Astrocyte of the hippocampus (primary cell): ENCODE measurements at regions not wholly inside any gene's neighbourhood (a gene's known extent, or its start where the extent isn't known, plus 50 kb on each side); places are given as distances from the start of the nearest gene placed in this dataset.

ENCODE experiments used
- DNase-seq: peaks from one replicate; pipeline ENCODE4 v3.0.0; 2011; ENCODE audit warnings: low read depth, low spot score

DNA sequence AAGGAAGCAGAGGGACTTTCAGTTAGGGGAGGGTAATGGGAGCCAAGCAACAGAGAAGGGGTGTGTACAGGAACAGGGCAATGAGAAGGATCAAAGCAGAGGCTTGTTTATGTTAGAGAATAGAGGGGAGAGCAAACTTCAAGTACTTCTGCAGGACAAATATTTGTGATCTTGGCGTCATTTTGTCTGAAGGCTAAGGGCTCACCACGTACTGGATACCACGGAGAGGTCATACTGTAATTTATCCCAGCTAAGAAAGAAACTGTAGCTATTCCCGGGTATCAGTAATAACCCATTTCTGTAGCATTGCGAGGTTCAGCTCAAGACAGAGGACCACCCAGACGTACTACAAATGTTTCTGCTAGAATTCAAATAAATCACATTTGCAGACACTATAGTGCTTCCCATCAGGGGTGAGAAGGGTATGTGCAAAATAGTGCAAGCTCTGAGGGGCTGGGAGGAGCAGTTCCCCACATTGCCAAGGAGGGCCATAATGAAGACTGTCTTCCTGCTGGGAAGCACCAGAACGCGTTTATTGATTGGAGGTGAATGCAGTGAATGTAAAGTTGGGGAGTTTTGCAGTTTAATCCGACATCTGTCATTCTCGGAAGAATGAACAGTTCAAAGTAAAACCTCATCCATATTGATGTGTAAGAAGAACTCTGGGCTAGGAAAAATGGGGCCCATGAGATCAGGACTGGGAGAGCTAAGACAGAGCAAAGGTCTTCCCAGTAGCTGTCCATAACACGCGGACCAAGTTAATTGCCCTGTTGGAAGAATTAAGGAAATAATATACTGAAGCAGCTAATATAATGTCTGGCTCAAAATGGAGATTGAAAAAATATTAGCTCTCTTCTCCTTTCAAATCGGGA is 136.9 kb downstream of the RWDD3 start:
- DNase-seq = no peak

DNA sequence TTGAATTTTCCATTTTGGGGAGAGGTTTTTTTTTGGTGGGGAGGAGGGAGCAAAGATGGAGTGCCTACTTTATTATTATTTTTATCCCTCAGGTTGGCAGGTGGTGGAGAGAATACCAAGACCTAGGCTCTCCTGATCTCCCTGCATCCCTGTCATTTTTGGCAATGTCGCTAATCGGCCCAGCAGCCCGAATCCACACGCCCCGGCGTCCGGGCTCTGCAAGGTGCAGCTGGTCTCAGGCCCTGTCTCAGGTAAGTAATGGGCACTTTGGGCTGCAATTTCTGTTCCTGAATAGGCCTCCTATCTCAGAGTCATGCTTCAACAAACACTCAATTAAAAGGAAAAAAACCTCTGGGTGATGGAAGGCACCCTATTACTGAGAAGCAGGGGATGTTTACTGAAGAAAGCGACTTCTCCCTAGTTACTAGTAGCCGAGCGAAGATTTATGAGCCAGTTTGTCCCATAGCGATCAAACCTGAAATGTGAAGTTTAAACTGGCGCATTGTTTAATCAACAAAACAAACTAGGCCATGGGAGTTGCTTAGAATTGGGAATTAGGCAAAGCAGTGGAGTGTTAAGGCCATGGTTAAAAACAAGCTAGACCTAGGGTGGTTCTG is 137.8 kb downstream of the RWDD3 start:
- DNase-seq = no peak

DNA sequence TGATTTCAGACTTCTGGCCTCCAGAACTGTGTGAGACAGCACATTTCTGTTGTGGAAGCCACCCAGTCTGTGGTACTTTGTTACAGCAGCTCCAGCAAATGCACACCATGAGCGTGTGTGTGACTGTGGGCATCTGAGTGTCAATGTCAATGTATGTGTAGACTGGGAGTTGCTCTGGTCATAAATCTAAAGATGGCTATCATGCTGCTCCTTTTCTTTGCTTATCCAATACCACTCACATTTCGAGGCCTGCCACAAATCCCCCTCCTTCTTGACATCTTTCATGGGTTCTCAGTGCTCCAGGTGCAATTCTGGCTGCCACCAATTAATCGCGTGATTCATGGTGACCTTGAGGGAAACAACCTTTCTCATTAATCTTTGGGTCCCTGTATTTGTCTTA is 141.2 kb downstream of the RWDD3 start:
- DNase-seq = no peak

DNA sequence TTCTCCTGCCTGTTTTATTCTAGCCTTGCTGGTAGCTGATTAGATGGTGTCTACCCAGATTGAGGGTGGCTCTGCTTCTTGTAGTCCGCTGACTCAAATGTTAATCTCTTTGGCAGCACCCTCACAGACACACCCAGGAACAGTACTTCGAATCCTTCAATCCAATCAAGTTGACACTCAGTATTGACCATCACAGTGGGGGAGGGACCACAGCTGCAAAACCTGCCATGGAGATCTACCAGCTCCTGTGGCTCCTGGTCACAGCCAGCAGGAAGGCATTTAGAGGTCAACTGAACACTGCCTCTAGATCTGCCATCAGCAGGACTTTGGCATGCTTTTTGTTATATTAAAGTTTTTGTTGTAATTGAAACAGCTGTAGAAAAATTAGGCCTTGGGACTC is 146.9 kb downstream of the RWDD3 start:
- DNase-seq = no peak

DNA sequence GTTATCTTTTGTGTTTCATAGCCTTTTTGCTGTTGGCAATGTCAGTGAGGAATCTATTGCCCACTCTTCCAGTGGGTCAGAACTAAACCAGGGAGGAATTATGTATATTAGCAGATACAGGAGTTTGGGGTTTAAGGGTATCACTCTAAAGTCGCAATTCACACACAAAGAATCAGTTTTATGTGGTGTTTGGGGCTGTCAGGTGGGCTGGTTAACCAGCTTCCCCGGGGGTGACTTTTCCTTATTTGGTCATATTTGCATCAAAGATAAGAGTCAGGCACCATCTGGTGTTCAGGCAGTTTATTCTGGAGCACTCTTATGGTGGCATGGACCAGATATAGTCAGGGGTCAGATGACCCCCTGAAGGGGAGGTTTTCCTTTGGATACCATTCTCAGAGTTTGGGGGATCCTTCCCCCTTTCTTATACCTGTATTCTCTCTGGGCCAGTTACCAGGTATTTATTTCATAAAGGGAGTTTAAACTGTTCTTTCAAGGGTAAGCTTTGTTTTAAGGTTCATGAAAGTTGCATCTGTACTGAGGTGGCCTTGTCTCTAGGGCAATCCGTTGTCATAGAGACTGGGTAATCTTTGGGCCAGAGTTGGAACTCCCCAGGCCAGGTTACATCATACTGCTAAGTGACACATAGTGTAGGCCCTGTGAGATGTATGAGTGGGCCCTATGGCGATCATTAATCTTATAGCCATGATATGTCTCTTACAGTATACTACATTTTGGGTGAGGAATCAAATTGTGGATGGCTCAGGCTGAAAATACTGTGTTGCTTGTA is 148.2 kb downstream of the RWDD3 start:
- DNase-seq = no peak

DNA sequence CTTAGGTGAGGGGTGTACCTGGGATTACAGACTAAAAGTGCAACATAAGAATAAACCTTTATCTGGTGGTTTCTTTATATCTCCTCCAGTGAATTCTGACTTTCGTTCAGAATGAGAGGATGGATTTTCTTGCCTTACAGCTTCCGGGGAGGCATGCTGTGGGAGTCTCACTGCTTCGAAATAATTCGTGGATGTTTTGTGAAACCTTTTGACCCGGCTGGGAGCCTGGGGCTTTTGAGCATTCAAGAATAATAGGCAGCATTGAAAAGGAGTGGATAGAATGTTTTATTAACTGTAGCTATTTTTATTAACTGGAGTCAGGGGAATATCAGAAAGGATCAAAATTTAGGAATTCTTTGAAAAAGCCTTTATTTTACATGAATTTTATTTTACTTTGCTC is 149.1 kb downstream of the RWDD3 start:
- no peak for DNase-seq

GRCh38 chr1:95384567-95384966 is 150.6 kb downstream of the RWDD3 start:
- peak; percentile 41 for DNase-seq

GRCh38 chr1:95386371-95386770 is 152.4 kb downstream of the RWDD3 start:
- DNase-seq = no peak

GRCh38 chr1:95386915-95387314 is 152.9 kb downstream of the RWDD3 start:
- DNase-seq = no peak

DNA sequence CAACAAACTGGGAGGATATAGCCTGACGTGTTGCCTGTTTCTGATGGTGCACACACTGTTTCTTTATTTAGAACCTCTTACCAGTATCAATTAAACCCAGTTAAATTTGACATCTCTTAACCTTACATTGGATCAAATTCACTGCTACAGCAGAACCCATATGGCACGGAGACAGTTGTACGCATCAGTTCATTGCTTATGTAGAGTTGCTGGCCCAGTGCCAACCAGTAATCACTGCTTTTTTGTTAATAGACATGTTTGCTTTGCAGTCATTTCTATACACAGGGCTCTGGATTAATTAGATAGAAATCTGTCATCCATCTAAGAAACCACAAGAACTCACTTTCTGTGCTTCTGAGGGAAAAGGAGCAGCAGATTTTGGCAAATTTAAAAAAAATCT is 154.0 kb downstream of the RWDD3 start:
- no peak for DNase-seq

DNA sequence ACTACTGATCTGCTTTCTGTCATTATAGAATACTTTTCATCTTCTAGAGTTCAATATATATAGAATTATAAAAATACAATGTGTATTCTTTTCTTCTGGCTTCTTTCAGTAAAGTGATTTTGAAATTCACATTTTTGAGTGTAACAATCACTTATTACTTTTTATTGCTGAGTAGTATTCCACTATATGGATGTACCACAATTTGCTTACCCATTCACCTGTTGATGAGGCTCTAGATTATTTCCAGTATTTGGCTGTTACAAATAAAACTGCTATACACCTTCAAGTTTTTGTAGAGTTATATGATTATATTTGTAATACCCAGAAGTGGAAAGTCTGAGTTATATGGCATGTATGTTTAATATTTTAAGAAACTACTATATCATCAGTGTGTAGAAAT is 159.4 kb downstream of the RWDD3 start:
- no peak for DNase-seq

- DNase-seq = no peak
Observed at GRCh38 chr1:95396557-95396956, 162.5 kb downstream of the RWDD3 start.

DNA sequence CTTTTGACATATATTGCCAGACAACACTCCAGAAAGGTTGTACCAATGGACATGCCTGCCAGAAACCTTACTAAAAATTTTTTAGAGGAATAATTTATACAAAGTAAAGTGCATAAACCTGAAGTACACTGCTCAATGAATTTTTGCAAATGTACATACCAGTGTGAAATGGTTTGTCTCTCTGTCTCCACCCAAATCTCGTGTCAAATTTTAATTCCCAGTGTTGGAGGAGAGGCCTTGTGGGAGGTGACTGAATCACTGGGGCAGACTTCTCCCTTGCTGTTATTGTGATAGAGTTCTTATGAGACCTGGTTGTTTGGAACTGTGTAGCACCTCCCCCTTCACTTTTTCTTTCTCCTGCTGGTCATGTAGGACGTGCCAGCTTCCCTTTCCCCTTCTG is 168.8 kb downstream of the RWDD3 start:
- DNase-seq = no peak

DNA sequence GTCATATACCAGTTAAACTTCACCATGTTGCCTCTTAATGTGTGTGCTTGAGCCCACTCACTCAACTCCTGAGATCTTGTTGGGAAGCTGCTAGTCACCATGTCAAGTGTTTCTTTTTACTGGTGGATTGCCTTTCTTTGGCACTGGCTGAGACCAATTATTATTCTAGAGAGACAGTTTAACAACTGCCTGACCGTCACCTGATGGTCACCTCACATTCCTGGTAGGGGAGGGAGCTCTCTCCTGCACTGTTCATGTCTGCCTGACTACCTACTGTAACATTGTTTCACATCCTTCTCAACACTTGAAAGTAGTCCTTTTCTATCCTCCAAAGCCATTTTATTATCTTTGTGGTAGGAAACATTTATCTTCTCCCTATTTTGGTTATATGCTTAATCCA is 172.3 kb downstream of the RWDD3 start:
- no peak for DNase-seq

DNA sequence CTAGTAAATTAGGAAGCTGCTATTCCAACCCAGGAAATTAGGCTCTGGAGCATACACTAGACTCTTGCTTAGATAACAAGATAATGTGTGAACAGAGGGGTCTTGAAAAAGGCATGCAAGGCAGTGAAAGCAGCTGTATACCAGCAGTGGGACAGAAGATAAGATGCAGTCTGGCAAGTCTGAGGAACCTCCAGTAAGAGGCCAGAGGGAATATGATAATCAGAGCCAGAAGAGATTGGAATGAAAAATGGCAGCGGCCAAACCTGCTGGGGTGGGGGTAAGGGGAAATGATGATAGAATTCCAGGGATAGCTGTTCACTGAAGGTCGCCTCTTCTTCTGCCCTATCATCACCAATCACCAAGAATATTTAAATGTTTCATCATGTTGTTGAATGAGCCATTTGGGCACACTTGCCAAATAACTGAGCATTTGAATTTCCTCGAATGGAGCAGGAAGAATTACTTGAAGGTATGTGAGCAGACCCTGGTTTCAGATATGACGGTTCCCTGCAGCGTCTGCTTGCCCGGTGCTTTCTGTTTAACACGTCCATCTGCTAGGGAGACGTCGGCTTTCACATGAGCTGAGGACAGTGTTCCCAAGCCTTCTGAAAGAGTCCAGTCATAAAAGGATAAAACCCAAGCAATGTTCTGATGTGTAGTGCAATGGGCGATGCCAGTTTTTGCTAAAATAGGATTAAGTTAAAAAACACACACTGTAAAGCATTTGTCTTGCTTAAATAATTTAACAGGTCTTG is 173.3 kb downstream of the RWDD3 start:
- DNase-seq = no peak

DNA sequence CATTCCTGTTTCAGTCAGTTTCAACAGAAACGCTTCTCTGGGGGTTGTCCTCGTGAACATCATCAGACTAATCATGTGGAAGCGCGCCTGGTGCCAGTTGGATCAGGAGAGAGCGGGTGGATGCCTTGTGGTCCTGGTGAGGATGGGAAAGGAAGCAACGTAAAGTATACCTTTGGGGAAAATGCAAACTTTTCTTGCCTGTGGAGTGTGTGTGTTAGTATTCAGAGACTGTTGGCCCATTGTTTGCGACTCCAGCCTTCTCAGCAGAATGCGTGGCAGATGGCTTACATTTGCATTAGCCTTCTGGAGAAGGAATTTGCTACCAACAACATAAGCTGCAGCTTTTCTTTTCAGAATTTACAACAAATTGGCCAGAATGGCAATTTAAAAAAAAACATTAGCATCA is 173.9 kb downstream of the RWDD3 start:
- no peak for DNase-seq

DNA sequence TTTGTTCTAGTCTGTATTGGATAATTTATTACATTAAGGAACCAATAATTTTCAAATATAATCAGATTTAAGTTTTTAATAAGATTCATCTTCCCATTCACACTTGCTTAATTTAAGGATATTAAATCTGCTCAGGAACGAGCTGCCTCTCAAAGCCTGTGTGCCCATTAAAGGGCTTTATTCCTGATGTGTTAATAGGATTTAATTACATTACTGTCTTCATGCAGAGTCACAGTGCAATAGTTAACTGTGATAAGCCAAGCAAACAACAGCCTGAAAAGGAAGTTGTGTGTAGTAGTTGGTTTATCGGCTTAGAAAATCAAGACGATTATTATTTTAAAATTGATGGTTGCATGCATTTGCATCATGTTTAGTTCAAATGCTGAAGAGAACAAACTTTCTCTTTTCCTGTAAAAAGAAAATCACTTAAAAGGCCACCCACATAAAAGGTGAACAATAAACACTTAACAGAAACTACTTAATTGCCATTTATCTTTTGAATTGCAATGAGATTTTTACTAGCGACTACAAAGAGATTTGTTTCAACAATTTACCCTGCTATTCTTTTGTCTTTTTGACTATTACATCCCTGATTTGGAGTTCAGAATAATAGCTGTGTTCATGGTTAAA is 174.6 kb downstream of the RWDD3 start:
- no peak for DNase-seq

GRCh38 chr1:95409276-95409675 is 175.3 kb downstream of the RWDD3 start:
- no peak for DNase-seq

DNA sequence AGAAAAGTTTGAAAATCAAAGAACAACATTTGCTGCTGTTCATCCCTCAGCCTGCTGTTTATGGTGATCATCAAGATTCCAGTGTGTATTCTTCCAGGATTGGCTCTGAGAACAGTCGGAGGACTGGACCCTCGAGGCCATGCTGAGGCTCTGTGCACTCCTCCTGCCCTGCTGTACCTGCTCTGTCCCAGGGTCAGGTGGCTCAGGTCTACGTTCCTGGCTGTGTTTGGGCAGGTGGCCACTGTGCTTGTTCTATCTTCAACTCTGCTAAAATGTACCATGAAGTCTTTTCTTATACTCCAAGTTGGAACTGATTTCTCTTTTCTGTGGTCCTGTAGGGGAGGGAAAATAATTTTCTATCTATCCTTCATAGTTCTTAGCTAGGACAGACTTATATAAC is 175.9 kb downstream of the RWDD3 start:
- no peak for DNase-seq

- DNase-seq = no peak
Observed at GRCh38 chr1:95415146-95415545, 181.1 kb downstream of the RWDD3 start.

DNA sequence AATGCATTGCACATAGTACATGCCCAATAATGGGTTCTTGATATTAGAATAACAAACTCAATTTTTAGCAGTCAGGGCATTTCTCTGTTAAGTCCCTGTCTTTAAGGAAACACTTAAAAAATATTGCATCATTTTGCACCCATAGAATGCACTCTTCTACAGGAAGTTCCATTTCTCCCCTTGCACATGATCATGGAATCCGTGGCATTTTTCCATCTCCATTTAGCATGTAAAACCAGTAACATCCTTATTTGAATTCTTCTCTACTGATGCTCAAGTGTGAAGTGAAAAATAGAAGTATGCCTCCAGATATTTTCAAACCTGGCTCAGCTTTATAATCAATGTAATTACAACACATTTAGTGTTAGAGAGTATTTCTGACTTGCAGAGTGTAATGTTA is 192.8 kb downstream of the RWDD3 start:
- no peak for DNase-seq
